ENCODE measurements at regions not wholly inside any gene's neighbourhood (a gene's known extent, or its start where the extent isn't known, plus 50 kb on each side); places are given as distances from the start of the nearest gene placed in this dataset.

GRCh38 chr9:1457460-1457859, 407.3 kb downstream of the DMRT2 start:
- no peak for TF ChIP-seq CTCF (conservative IDR thresholded peaks at IDR 0.05; ENCODE audit: low read depth, low read length)
- no peak for TF ChIP-seq EZH2 (IDR thresholded peaks at IDR 0.05; ENCODE audit: low read length, unreplicated experiment)
- TF ChIP-seq EZH2phosphoT487 (IDR thresholded peaks at IDR 0.05; ENCODE audit: borderline replicate concordance, low read length) = no peak
